ENCODE measurements at regions not wholly inside any gene's neighbourhood (a gene's known extent, or its start where the extent isn't known, plus 50 kb on each side); places are given as distances from the start of the nearest gene placed in this dataset.
A peak's percentile ranks its signal among the peaks of the same experiment; 100 is the strongest.

DNA sequence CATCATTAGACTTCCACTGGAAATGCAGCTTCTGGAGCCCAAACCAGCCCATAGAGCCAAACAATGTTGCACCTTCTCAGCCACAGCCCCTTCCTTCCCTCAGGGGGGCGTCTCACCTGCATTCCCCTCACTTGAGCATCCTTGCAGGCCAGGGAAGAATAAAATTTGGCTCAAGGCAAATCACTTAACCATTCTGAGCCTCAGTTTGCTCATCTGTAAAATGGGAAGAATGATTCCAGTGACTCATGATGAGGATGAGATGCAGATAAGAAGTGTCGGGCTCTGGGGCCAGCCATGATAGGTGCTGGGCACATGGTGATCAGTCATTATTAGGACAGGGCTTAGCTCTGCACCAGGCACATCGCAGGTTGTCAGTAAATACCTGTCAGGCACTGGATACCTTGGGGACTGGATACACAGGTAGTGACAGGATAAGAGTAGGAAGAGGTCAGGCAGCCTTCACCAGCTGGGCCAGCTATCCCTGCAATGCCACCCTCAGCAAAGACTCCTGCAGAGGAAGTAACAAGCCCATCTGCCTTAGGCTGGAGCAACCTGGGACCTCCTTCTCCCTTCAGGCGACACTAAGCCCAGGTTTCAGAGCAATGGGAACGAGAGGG is 208.0 kb upstream of the TNRC6C start:
- Histone ChIP-seq H3K18ac (ENCODE audit: low read length) (peak overlapping the region; percentile 77), H3K79me1 (ENCODE audit: low read depth, low read length) (no peaks in the 10 kb centered on the region), H3K9ac (ENCODE audit: low read depth, low read length, poor library complexity) (no peak overlapping the region), H3K23ac (ENCODE audit: low read depth, low read length, poor library complexity) (no peak overlapping the region), H3K27ac (replicated peaks; ENCODE audit: low read length) (no peak overlapping the region), H2BK12ac (ENCODE audit: low read length) (no peak overlapping the region), H3K4ac (ENCODE audit: low read length) (no peak overlapping the region), H3K4me1 (ENCODE audit: control insufficient read depth in 2 of 2, insufficient read depth in 1 of 2, low read depth in 1 of 2, low read length in 2 of 2) (peaks cover 3 to 28% of the 10 kb centered on the region in 2 donors), H4K91ac (ENCODE audit: low read depth, low read length, poor library complexity) (no peak overlapping the region), H3K36me3 (replicated peaks in 1 of 2; ENCODE audit: control insufficient read depth in 2 of 2, insufficient read depth in 2 of 2, low read length in 2 of 2) (no peaks in the 10 kb centered on the region), H3K27me3 (ENCODE audit: control insufficient read depth in 3 of 3, insufficient read depth in 3 of 3, low read depth in 1 of 3, low read length in 3 of 3) (no peaks in the 10 kb centered on the region), H2AK5ac (ENCODE audit: low read depth, low read length) (peak overlapping the region; percentile 26), H2BK120ac (ENCODE audit: low read depth, low read length) (no peak overlapping the region), H3K14ac (ENCODE audit: low read length) (no peak overlapping the region), H2BK5ac (ENCODE audit: low read length) (no peak overlapping the region), H2BK15ac (ENCODE audit: low read length) (peak overlapping the region; percentile 0), H3K4me2 (ENCODE audit: insufficient read depth, low read length, poor library complexity, severe bottlenecking) (no peak overlapping the region), H3K4me3 (ENCODE audit: low read length in 2 of 2) (no peak overlapping the region), H3K9me3 (replicated peaks in 1 of 2; ENCODE audit: control insufficient read depth in 2 of 2, insufficient read depth in 1 of 2, low read depth in 1 of 2, low read length in 2 of 2) (peaks cover 0 to 4% of the 10 kb centered on the region in 2 donors), H2AFZ (ENCODE audit: low read length) (no peak overlapping the region), H4K8ac (ENCODE audit: low read depth, low read length) (no peak overlapping the region)
- no CpG with 5 or more reads among the region's 5 CpGs for WGBS, 2 donors (ENCODE audit: extremely low coverage in 2 of 2, insufficient read length in 2 of 2, insufficient replicate concordance in 1 of 2)
- DNase-seq (ENCODE audit: low spot score) = no peak

DNA sequence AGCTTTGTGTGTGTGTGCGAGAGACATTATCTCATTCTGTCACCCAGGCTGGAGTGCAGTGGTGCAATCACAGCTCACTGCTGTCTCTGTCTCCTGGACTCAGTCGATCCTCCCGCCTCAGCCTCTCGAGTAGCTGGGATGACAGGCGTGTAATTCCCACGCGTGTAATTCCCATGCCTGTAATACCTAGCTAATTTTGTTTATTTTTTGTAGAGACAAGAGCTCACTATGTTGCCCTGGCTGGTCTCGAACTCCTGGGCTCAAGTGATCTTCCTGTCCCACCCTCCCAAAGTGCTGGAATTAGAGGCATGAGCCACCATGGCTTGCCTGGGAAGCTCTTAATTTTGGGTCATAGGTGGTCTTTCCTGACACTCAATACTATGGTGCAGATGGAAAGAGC is 205.3 kb upstream of the TNRC6C start:
- Histone ChIP-seq H2BK12ac (ENCODE audit: low read length) (no peak overlapping the region), H4K91ac (ENCODE audit: low read depth, low read length, poor library complexity) (peak overlapping the region; percentile 4), H3K4me3 (ENCODE audit: low read length in 2 of 2) (no peak overlapping the region), H3K4ac (ENCODE audit: low read length) (no peak overlapping the region), H3K27ac (replicated peaks; ENCODE audit: low read length) (no peak overlapping the region), H2BK15ac (ENCODE audit: low read length) (no peak overlapping the region), H3K18ac (ENCODE audit: low read length) (no peak overlapping the region), H2BK120ac (ENCODE audit: low read depth, low read length) (no peak overlapping the region), H3K79me1 (ENCODE audit: low read depth, low read length) (no peaks in the 10 kb centered on the region), H3K9ac (ENCODE audit: low read depth, low read length, poor library complexity) (no peak overlapping the region), H3K27me3 (ENCODE audit: control insufficient read depth in 3 of 3, insufficient read depth in 3 of 3, low read depth in 1 of 3, low read length in 3 of 3) (no peaks in the 10 kb centered on the region), H3K4me1 (ENCODE audit: control insufficient read depth in 2 of 2, insufficient read depth in 1 of 2, low read depth in 1 of 2, low read length in 2 of 2) (peaks cover 0 to 16% of the 10 kb centered on the region in 2 donors), H4K8ac (ENCODE audit: low read depth, low read length) (no peak overlapping the region), H3K9me3 (replicated peaks in 1 of 2; ENCODE audit: control insufficient read depth in 2 of 2, insufficient read depth in 1 of 2, low read depth in 1 of 2, low read length in 2 of 2) (no peaks in the 10 kb centered on the region), H3K36me3 (replicated peaks in 1 of 2; ENCODE audit: control insufficient read depth in 2 of 2, insufficient read depth in 2 of 2, low read length in 2 of 2) (no peaks in the 10 kb centered on the region), H2AK5ac (ENCODE audit: low read depth, low read length) (peak overlapping the region; percentile 10), H3K14ac (ENCODE audit: low read length) (no peak overlapping the region), H3K4me2 (ENCODE audit: insufficient read depth, low read length, poor library complexity, severe bottlenecking) (no peak overlapping the region), H2BK5ac (ENCODE audit: low read length) (no peak overlapping the region), H3K23ac (ENCODE audit: low read depth, low read length, poor library complexity) (no peak overlapping the region), H2AFZ (ENCODE audit: low read length) (no peak overlapping the region)
- DNase-seq (ENCODE audit: low spot score) = no peak
- WGBS, 2 donors (ENCODE audit: extremely low coverage in 2 of 2, insufficient read length in 2 of 2, insufficient replicate concordance in 1 of 2) = no CpG with 5 or more reads among the region's 8 CpGs

DNA sequence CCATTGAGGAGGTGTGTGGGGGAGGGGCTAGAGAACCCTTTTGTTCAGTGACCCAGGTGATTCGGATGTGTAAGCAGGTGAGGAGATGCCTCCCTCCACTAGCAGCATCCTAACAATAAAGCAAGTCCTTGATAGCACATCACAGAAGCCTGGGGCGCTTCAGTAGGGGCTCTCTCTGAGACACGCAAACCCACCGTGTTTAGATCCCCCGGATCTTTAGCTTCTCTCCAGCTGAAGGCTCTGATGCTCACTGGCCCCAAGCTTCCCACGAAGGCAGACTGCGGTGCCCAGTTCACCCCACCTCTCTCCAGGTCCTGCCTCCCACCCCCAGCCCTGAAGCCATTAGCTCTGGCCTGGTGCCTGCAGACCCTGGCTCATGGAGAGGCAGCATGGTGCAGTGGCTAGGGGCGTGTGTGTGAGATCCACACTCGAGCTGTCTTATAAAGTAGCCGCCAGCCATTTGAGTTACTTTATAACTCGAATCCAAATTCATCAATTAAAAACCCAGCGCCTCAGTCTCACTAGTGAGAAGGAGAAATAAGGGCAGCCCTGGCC is 204.7 kb upstream of the TNRC6C start:
- H3K23ac ChIP-seq (ENCODE audit: low read depth, low read length, poor library complexity) = no peak overlapping the region
- DNase-seq (ENCODE audit: low spot score) = no peak
- WGBS, 2 donors (ENCODE audit: extremely low coverage in 2 of 2, insufficient read length in 2 of 2, insufficient replicate concordance in 1 of 2) = no CpG with 5 or more reads among the region's 12 CpGs
- no peak overlapping the region for H3K4me2 ChIP-seq (ENCODE audit: insufficient read depth, low read length, poor library complexity, severe bottlenecking)
- H4K8ac ChIP-seq (ENCODE audit: low read depth, low read length) = no peak overlapping the region
- H3K27me3 ChIP-seq (ENCODE audit: control insufficient read depth in 3 of 3, insufficient read depth in 3 of 3, low read depth in 1 of 3, low read length in 3 of 3) = no peaks in the 10 kb centered on the region
- peak overlapping the region; percentile 46 for H3K18ac ChIP-seq (ENCODE audit: low read length)
- no peak overlapping the region for H3K4ac ChIP-seq (ENCODE audit: low read length)
- H3K4me1 ChIP-seq (ENCODE audit: control insufficient read depth in 2 of 2, insufficient read depth in 1 of 2, low read depth in 1 of 2, low read length in 2 of 2) = peaks cover 0 to 12% of the 10 kb centered on the region in 2 donors
- no peak overlapping the region for H3K4me3 ChIP-seq (ENCODE audit: low read length in 2 of 2)
- H2AFZ ChIP-seq (ENCODE audit: low read length) = no peak overlapping the region
- no peak overlapping the region for H2BK5ac ChIP-seq (ENCODE audit: low read length)
- no peak overlapping the region for H3K9ac ChIP-seq (ENCODE audit: low read depth, low read length, poor library complexity)
- no peaks in the 10 kb centered on the region for H3K9me3 ChIP-seq (replicated peaks in 1 of 2; ENCODE audit: control insufficient read depth in 2 of 2, insufficient read depth in 1 of 2, low read depth in 1 of 2, low read length in 2 of 2)
- H2BK12ac ChIP-seq (ENCODE audit: low read length) = no peak overlapping the region
- H3K36me3 ChIP-seq (replicated peaks in 1 of 2; ENCODE audit: control insufficient read depth in 2 of 2, insufficient read depth in 2 of 2, low read length in 2 of 2) = no peaks in the 10 kb centered on the region
- H3K79me1 ChIP-seq (ENCODE audit: low read depth, low read length) = no peaks in the 10 kb centered on the region
- H2BK120ac ChIP-seq (ENCODE audit: low read depth, low read length) = no peak overlapping the region
- H2BK15ac ChIP-seq (ENCODE audit: low read length) = peak overlapping the region; percentile 23
- no peak overlapping the region for H4K91ac ChIP-seq (ENCODE audit: low read depth, low read length, poor library complexity)
- peak overlapping the region; percentile 78 for H2AK5ac ChIP-seq (ENCODE audit: low read depth, low read length)
- H3K14ac ChIP-seq (ENCODE audit: low read length) = no peak overlapping the region
- no peak overlapping the region for H3K27ac ChIP-seq (replicated peaks; ENCODE audit: low read length)

DNA sequence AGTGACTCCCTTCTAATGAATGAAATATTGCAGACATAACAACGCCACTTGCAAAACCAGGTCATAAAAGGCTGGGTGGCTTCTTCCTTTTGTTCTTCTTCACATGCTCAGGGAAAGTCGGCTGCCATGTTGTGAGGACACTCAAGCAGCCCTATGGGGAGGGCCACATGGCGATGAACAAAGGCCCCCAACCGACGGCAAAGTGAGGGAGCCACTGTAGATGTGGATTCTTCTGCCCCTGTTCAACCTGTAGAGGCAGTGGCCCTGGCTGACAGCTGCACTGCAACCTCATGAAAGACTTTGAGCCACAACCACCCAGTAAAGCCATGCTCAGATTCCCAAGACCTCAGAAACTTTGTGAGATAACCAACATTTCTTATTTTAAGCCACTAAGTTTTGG is 203.5 kb upstream of the TNRC6C start:
- no peak for DNase-seq (ENCODE audit: low spot score)
- no peaks in the 10 kb centered on the region for H3K36me3 ChIP-seq (replicated peaks in 1 of 2; ENCODE audit: control insufficient read depth in 2 of 2, insufficient read depth in 2 of 2, low read length in 2 of 2)

More for the DNA sequence above, 203.5 kb upstream of the TNRC6C start:
- no peak overlapping the region for H2BK5ac ChIP-seq (ENCODE audit: low read length)
- H3K9me3 ChIP-seq (replicated peaks in 1 of 2; ENCODE audit: control insufficient read depth in 2 of 2, insufficient read depth in 1 of 2, low read depth in 1 of 2, low read length in 2 of 2) = no peaks in the 10 kb centered on the region
- no peak overlapping the region for H3K4me2 ChIP-seq (ENCODE audit: insufficient read depth, low read length, poor library complexity, severe bottlenecking)
- no peak overlapping the region for H2BK12ac ChIP-seq (ENCODE audit: low read length)
- H2BK120ac ChIP-seq (ENCODE audit: low read depth, low read length) = no peak overlapping the region
- no peak overlapping the region for H3K18ac ChIP-seq (ENCODE audit: low read length)
- no peak overlapping the region for H2BK15ac ChIP-seq (ENCODE audit: low read length)
- H3K4me1 ChIP-seq (ENCODE audit: control insufficient read depth in 2 of 2, insufficient read depth in 1 of 2, low read depth in 1 of 2, low read length in 2 of 2) = peaks cover 0 to 6% of the 10 kb centered on the region in 2 donors
- H3K9ac ChIP-seq (ENCODE audit: low read depth, low read length, poor library complexity) = no peak overlapping the region
- no peak overlapping the region for H3K27ac ChIP-seq (replicated peaks; ENCODE audit: low read length)
- no CpG with 5 or more reads among the region's 5 CpGs for WGBS, 2 donors (ENCODE audit: extremely low coverage in 2 of 2, insufficient read length in 2 of 2, insufficient replicate concordance in 1 of 2)
- H4K8ac ChIP-seq (ENCODE audit: low read depth, low read length) = no peak overlapping the region
- H3K79me1 ChIP-seq (ENCODE audit: low read depth, low read length) = no peaks in the 10 kb centered on the region
- H3K4ac ChIP-seq (ENCODE audit: low read length) = no peak overlapping the region
- no peak overlapping the region for H2AK5ac ChIP-seq (ENCODE audit: low read depth, low read length)
- H3K23ac ChIP-seq (ENCODE audit: low read depth, low read length, poor library complexity) = no peak overlapping the region
- H3K27me3 ChIP-seq (ENCODE audit: control insufficient read depth in 3 of 3, insufficient read depth in 3 of 3, low read depth in 1 of 3, low read length in 3 of 3) = no peaks in the 10 kb centered on the region
- no peak overlapping the region for H3K14ac ChIP-seq (ENCODE audit: low read length)
- H3K4me3 ChIP-seq (ENCODE audit: low read length in 2 of 2) = no peak overlapping the region
- H2AFZ ChIP-seq (ENCODE audit: low read length) = no peak overlapping the region
- H4K91ac ChIP-seq (ENCODE audit: low read depth, low read length, poor library complexity) = no peak overlapping the region
